Loucy (cell line): ENCODE measurements at regions not wholly inside any gene's neighbourhood (a gene's known extent, or its start where the extent isn't known, plus 50 kb on each side); places are given as distances from the start of the nearest gene placed in this dataset.

ENCODE experiments used
- CTCF ChIP-seq: fragments of 200-600 bp; sonication (generic); conservative IDR thresholded peaks from 2 replicates; pipeline ENCODE4 v1.5.1; 2014; ENCODE audit warnings: mild to moderate bottlenecking, antibody characterized with exemption, low read length
- EZH2phosphoT487 ChIP-seq: fragments of 200-600 bp; IDR thresholded peaks from 2 replicates; pipeline ENCODE4 v1.6.1; 2018; ENCODE audit warnings: antibody characterized with exemption, mild to moderate bottlenecking, moderate library complexity, borderline replicate concordance

- no peak for TF ChIP-seq CTCF
- no peak for TF ChIP-seq EZH2phosphoT487
Measured at GRCh38 chr2:21288299-21288698, 164.5 kb downstream of the TDRD15 start.
